ENCODE measurements at regions not wholly inside any gene's neighbourhood (a gene's known extent, or its start where the extent isn't known, plus 50 kb on each side); places are given as distances from the start of the nearest gene placed in this dataset.
"Not testable (repeated sequence)": the region's sequence is repeated elsewhere in the genome, so short reads cannot be mapped to it uniquely, and the experiment has no call there.

GRCh38 chr2:129502781-129503180 lies 476.7 kb upstream of the RAB6C start:
- 69 to 72% methylated on average over 4 of the region's 4 CpGs for WGBS, 2 experiments
- no peak overlapping the region for H3K27ac ChIP-seq (ENCODE audit: insufficient read depth, low read depth, low read length, poor library complexity, severe bottlenecking)
- no peaks in the 10 kb centered on the region for H3K9me3 ChIP-seq (ENCODE audit: control insufficient read depth, low read length)
- H3K27me3 ChIP-seq (ENCODE audit: control insufficient read depth, insufficient read depth, low read length, poor library complexity, severe bottlenecking) = no peaks in the 10 kb centered on the region
- no peaks in the 10 kb centered on the region for H3K36me3 ChIP-seq (ENCODE audit: control insufficient read depth, insufficient read depth, low read length)
- no peaks in the 10 kb centered on the region for H3K4me1 ChIP-seq (ENCODE audit: control insufficient read depth, insufficient read depth, low read length)
- no peak overlapping the region for H3K4me3 ChIP-seq (ENCODE audit: insufficient read depth, low read depth, low read length)

- no peak overlapping the region for H3K27ac ChIP-seq (ENCODE audit: insufficient read depth, low read depth, low read length, poor library complexity, severe bottlenecking)
- no peaks in the 10 kb centered on the region for H3K36me3 ChIP-seq (ENCODE audit: control insufficient read depth, insufficient read depth, low read length)
- H3K4me1 ChIP-seq (ENCODE audit: control insufficient read depth, insufficient read depth, low read length) = no peaks in the 10 kb centered on the region
- WGBS, 2 experiments = 96 to 100% methylated on average over 2 to 3 of the region's 3 CpGs
- no peak overlapping the region for H3K4me3 ChIP-seq (ENCODE audit: insufficient read depth, low read depth, low read length)
- no peaks in the 10 kb centered on the region for H3K9me3 ChIP-seq (ENCODE audit: control insufficient read depth, low read length)
- H3K27me3 ChIP-seq (ENCODE audit: control insufficient read depth, insufficient read depth, low read length, poor library complexity, severe bottlenecking) = no peaks in the 10 kb centered on the region
Measured at GRCh38 chr2:129504646-129505045, 474.8 kb upstream of the RAB6C start.

DNA sequence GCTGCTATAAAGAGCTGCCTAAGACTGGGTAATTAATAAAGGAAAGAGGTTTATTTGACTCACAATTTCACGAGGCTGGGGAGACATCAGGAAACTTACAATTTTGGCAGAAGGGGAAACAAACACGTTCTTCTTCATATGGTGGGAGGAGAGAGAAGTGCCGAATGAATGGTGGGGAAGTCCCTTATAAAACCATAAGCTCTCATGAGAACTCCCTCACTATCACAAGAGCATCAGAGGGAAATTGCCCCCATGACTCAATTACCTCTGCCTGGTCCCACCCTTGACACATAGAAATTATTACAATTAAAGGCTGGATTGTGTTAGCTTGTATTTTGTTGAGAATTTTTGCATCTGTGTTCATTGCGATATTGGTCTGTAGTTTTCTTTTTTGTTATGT lies 460.5 kb upstream of the RAB6C start:
- Histone ChIP-seq H3K36me3 (ENCODE audit: control insufficient read depth, insufficient read depth, low read length) (no peaks in the 10 kb centered on the region), H3K27me3 (ENCODE audit: control insufficient read depth, insufficient read depth, low read length, poor library complexity, severe bottlenecking) (no peaks in the 10 kb centered on the region), H3K9me3 (ENCODE audit: control insufficient read depth, low read length) (peaks cover 3% of the 10 kb centered on the region), H3K27ac (ENCODE audit: insufficient read depth, low read depth, low read length, poor library complexity, severe bottlenecking) (no peak overlapping the region), H3K4me1 (ENCODE audit: control insufficient read depth, insufficient read depth, low read length) (no peaks in the 10 kb centered on the region), H3K4me3 (ENCODE audit: insufficient read depth, low read depth, low read length) (no peak overlapping the region)
- WGBS, 2 experiments = 87 to 89% methylated on average over 3 to 4 of the region's 4 CpGs

- WGBS, 2 experiments = 93% methylated on average over 9 of the region's 9 CpGs
- H3K4me1 ChIP-seq (ENCODE audit: control insufficient read depth, insufficient read depth, low read length); H3K9me3 ChIP-seq (ENCODE audit: control insufficient read depth, low read length); H3K36me3 ChIP-seq (ENCODE audit: control insufficient read depth, insufficient read depth, low read length); H3K27me3 ChIP-seq (ENCODE audit: control insufficient read depth, insufficient read depth, low read length, poor library complexity, severe bottlenecking); H3K4me3 ChIP-seq (ENCODE audit: insufficient read depth, low read depth, low read length); H3K27ac ChIP-seq (ENCODE audit: insufficient read depth, low read depth, low read length, poor library complexity, severe bottlenecking): not testable (repeated sequence)
Measured at GRCh38 chr2:129532158-129532557, 447.3 kb upstream of the RAB6C start.

GRCh38 chr2:129548880-129549279 lies 430.6 kb upstream of the RAB6C start:
- Histone ChIP-seq H3K36me3 (ENCODE audit: control insufficient read depth, insufficient read depth, low read length) (no peaks in the 10 kb centered on the region), H3K27ac (ENCODE audit: insufficient read depth, low read depth, low read length, poor library complexity, severe bottlenecking) (no peak overlapping the region), H3K4me1 (ENCODE audit: control insufficient read depth, insufficient read depth, low read length) (peaks cover 5% of the 10 kb centered on the region), H3K27me3 (ENCODE audit: control insufficient read depth, insufficient read depth, low read length, poor library complexity, severe bottlenecking) (no peaks in the 10 kb centered on the region), H3K9me3 (ENCODE audit: control insufficient read depth, low read length) (no peaks in the 10 kb centered on the region), H3K4me3 (ENCODE audit: insufficient read depth, low read depth, low read length) (no peak overlapping the region)
- WGBS, 2 experiments = 74 to 83% methylated on average over 3 of the region's 3 CpGs

GRCh38 chr2:129550536-129550935 lies 428.9 kb upstream of the RAB6C start:
- Histone ChIP-seq H3K36me3 (ENCODE audit: control insufficient read depth, insufficient read depth, low read length) (no peaks in the 10 kb centered on the region), H3K4me1 (ENCODE audit: control insufficient read depth, insufficient read depth, low read length) (peaks cover 7% of the 10 kb centered on the region), H3K27me3 (ENCODE audit: control insufficient read depth, insufficient read depth, low read length, poor library complexity, severe bottlenecking) (no peaks in the 10 kb centered on the region), H3K27ac (ENCODE audit: insufficient read depth, low read depth, low read length, poor library complexity, severe bottlenecking) (no peak overlapping the region), H3K9me3 (ENCODE audit: control insufficient read depth, low read length) (no peaks in the 10 kb centered on the region), H3K4me3 (ENCODE audit: insufficient read depth, low read depth, low read length) (no peak overlapping the region)
- 92 to 94% methylated on average over 3 of the region's 4 CpGs for WGBS, 2 experiments

DNA sequence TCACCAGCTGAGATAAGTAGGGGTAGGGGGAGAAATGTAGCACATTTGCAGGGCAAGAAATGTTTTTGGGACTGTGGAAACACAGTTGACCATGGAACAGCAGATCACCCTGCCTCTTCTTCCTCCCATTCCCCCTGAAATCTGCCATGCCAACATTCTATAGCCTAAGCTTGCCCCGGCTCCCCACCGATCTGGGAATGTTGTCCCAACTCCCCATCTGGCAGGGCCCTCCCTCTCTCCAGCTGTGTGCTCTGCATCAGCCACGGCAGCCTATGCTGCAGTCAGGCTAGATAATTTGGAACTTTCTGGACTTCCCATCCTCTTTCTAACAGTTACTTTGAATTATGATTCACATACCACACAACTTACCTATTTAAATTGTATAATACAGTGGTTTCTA lies 425.1 kb upstream of the RAB6C start:
- H3K27ac ChIP-seq (ENCODE audit: insufficient read depth, low read depth, low read length, poor library complexity, severe bottlenecking) = no peak overlapping the region
- H3K27me3 ChIP-seq (ENCODE audit: control insufficient read depth, insufficient read depth, low read length, poor library complexity, severe bottlenecking) = no peaks in the 10 kb centered on the region
- WGBS, 2 experiments = 9% methylated on average over 3 of the region's 3 CpGs
- H3K9me3 ChIP-seq (ENCODE audit: control insufficient read depth, low read length) = no peaks in the 10 kb centered on the region
- no peaks in the 10 kb centered on the region for H3K36me3 ChIP-seq (ENCODE audit: control insufficient read depth, insufficient read depth, low read length)
- peaks cover 7% of the 10 kb centered on the region for H3K4me1 ChIP-seq (ENCODE audit: control insufficient read depth, insufficient read depth, low read length)
- H3K4me3 ChIP-seq (ENCODE audit: insufficient read depth, low read depth, low read length) = no peak overlapping the region

DNA sequence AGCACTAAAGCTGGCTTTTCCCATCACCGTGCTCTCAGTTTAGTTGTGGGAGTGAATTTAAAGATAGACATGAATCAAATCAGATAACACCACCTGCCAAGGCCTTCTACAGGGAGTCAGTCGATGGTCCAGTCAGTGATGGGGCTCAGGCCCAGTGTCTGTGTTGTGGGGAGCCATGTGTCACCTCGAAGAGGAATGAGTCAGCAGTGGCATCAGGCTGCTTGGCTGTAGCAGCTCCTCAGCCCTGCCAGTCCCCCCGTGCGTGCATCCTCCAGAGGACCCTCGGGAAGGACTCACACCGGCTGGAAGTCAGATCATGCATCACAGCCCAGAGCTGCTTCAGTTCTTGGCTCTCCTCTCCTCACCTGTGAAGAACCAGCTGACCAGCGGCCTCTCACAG lies 420.4 kb upstream of the RAB6C start:
- no peaks in the 10 kb centered on the region for H3K9me3 ChIP-seq (ENCODE audit: control insufficient read depth, low read length)
- 79 to 83% methylated on average over 8 of the region's 8 CpGs for WGBS, 2 experiments

DNA sequence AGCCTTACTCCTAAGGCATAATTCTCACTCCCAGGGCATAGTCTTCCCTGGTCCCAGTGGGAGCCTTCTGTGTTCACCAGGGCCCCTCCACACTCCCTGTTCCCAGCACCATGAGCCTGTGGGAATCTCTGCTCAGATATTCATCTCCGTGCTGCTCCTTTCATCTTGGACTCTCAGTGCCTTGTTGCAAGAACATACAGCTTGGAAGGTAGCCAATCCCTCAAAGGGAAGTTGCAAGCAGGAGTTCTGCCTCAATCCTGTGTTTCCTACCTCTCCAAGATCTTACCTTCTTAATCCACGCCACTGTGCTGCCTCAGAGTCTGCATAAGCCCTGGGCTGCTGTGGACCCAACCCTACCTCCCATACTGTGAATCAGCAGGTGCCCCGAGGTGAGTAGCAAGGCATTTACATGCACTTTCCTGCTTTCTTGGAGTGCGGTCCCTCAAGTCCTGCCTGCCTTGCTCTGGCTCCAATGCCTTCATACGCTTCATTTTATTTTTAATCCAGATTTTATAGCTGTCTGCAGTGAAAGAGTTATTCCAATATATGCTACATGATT lies 413.8 kb upstream of the RAB6C start:
- 56 to 60% methylated on average over 5 of the region's 5 CpGs for WGBS, 2 experiments

More for the DNA sequence above, 420.4 kb upstream of the RAB6C start:
- H3K4me3 ChIP-seq (ENCODE audit: insufficient read depth, low read depth, low read length) = no peak overlapping the region
- no peaks in the 10 kb centered on the region for H3K36me3 ChIP-seq (ENCODE audit: control insufficient read depth, insufficient read depth, low read length)
- H3K27me3 ChIP-seq (ENCODE audit: control insufficient read depth, insufficient read depth, low read length, poor library complexity, severe bottlenecking) = no peaks in the 10 kb centered on the region
- H3K27ac ChIP-seq (ENCODE audit: insufficient read depth, low read depth, low read length, poor library complexity, severe bottlenecking) = no peak overlapping the region
- H3K4me1 ChIP-seq (ENCODE audit: control insufficient read depth, insufficient read depth, low read length) = no peaks in the 10 kb centered on the region

GRCh38 chr2:129570812-129571211 lies 408.7 kb upstream of the RAB6C start:
- H3K27ac ChIP-seq (ENCODE audit: insufficient read depth, low read depth, low read length, poor library complexity, severe bottlenecking); H3K27me3 ChIP-seq (ENCODE audit: control insufficient read depth, insufficient read depth, low read length, poor library complexity, severe bottlenecking); H3K9me3 ChIP-seq (ENCODE audit: control insufficient read depth, low read length); H3K4me3 ChIP-seq (ENCODE audit: insufficient read depth, low read depth, low read length); H3K4me1 ChIP-seq (ENCODE audit: control insufficient read depth, insufficient read depth, low read length); H3K36me3 ChIP-seq (ENCODE audit: control insufficient read depth, insufficient read depth, low read length): not testable (repeated sequence)
- 94 to 96% methylated on average over 2 of the region's 2 CpGs for WGBS, 2 experiments

More for the DNA sequence above, 413.8 kb upstream of the RAB6C start:
- no peaks in the 10 kb centered on the region for H3K36me3 ChIP-seq (ENCODE audit: control insufficient read depth, insufficient read depth, low read length)
- peaks cover 4% of the 10 kb centered on the region for H3K4me1 ChIP-seq (ENCODE audit: control insufficient read depth, insufficient read depth, low read length)
- no peak overlapping the region for H3K27ac ChIP-seq (ENCODE audit: insufficient read depth, low read depth, low read length, poor library complexity, severe bottlenecking)
- H3K9me3 ChIP-seq (ENCODE audit: control insufficient read depth, low read length) = no peaks in the 10 kb centered on the region
- no peaks in the 10 kb centered on the region for H3K27me3 ChIP-seq (ENCODE audit: control insufficient read depth, insufficient read depth, low read length, poor library complexity, severe bottlenecking)
- H3K4me3 ChIP-seq (ENCODE audit: insufficient read depth, low read depth, low read length) = no peak overlapping the region

- 75 to 96% methylated on average over 2 of the region's 2 CpGs for WGBS, 2 experiments
- Histone ChIP-seq H3K27me3 (ENCODE audit: control insufficient read depth, insufficient read depth, low read length, poor library complexity, severe bottlenecking) (no peaks in the 10 kb centered on the region), H3K4me1 (ENCODE audit: control insufficient read depth, insufficient read depth, low read length) (no peaks in the 10 kb centered on the region), H3K9me3 (ENCODE audit: control insufficient read depth, low read length) (no peaks in the 10 kb centered on the region), H3K4me3 (ENCODE audit: insufficient read depth, low read depth, low read length) (no peak overlapping the region), H3K27ac (ENCODE audit: insufficient read depth, low read depth, low read length, poor library complexity, severe bottlenecking) (no peak overlapping the region), H3K36me3 (ENCODE audit: control insufficient read depth, insufficient read depth, low read length) (no peaks in the 10 kb centered on the region)
Measured at GRCh38 chr2:129575431-129575830, 404.0 kb upstream of the RAB6C start.
